Fibroblast of skin of right quadriceps (primary cell): ENCODE measurements at regions not wholly inside any gene's neighbourhood (a gene's known extent, or its start where the extent isn't known, plus 50 kb on each side); places are given as distances from the start of the nearest gene placed in this dataset.
"Not testable (repeated sequence)": the region's sequence is repeated elsewhere in the genome, so short reads cannot be mapped to it uniquely, and the experiment has no call there.

Experiments used
- DNase-seq: peaks from one replicate; pipeline ENCODE4 v3.0.0-alpha.2; 2013

DNA sequence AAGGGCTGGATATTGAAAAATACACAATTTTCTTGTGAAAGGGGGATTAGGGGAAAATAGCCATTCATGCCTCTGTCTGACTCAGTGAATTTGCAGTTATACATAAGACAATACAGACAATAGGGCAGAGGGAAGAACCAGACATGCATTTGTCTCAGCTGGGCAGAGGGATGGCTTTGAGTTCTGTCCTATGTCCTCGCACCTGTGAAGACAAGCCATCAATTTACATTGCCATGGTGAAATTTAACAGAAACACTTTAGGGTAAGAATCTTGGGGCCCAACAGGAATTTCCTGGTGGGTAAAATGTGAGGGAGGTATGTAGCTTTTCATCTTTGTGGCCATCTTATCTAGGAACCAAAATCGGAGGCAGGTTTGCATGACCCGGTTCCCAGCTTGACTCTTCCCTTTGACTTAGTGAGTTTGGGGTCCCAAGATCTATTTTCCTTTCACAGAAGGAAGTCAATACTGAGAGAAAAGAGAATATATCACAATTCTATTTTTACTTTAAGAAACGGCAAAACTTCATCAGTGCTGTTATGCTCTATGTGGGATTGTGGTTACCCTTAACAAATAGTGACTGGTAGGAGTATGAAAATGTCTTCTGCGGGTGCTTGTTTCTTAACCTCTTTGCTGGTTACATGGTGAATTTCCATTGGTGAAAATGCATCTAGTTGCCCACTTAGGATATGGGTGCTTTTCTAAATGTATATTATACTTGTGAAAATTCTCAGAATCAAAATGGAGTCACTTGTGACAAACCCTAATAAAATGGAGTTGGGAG lies 221.8 kb downstream of the SPP2 start:
- DNase-seq, result no peak

DNA sequence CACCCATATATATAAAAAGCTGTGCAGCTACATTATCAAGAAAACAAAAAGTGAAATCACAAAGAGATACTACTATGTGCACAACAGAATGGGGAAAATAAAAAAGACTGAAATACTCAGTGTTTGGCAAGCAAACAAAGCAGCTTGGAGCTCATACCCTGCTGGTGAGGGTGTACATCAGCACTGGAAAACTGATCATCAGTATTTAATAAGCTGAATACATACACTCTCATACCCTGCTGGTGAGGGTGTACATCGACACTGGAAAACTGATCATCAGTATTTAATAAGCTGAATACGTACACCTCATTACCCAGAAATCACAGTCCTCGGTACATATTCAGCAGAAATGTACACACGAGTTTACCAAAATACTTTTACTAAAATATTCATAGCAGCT lies 220.8 kb downstream of the SPP2 start:
- DNase-seq, result no peak

DNA sequence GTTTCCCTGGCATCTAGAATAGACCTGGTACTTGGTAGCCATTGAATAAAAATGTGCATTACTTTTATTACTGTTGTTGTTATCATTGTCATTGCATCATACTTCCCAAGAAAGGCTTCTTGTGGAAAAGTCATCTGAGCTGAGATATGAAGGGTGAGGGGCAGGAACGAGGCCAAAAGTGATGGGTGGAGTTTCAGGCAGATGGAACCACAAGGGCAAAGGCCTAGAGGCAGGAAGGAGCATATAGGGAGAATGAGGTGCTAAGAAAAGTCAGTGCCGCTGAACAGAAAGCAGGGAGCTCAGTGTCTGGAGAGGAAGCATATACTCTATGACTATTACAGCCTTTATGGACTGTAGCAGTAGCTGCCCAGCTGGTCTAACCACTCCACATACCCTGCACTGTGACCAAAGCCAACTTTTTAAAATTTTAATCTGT lies 219.3 kb downstream of the SPP2 start:
- peak; percentile 74 for DNase-seq

DNA sequence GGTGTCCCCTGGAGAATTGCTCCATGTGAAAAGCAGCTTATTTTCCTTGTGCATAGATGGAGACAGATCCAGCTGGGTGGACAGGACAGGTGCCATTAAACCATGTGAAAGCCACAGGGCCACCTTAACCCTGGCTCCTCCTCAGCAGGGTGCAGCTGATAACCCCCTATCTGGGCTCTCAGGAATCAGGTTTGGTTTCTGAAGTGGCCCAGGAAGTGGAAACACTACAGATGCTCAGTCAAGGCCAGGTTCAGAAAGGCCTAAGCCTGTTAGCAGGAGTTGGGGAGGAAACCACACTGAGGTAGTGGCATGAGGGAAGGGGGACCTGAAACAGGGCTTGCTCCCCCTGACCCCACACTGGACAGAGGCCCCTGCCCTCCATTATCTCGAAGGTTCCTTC lies 217.0 kb downstream of the SPP2 start:
- no peak for DNase-seq

DNA sequence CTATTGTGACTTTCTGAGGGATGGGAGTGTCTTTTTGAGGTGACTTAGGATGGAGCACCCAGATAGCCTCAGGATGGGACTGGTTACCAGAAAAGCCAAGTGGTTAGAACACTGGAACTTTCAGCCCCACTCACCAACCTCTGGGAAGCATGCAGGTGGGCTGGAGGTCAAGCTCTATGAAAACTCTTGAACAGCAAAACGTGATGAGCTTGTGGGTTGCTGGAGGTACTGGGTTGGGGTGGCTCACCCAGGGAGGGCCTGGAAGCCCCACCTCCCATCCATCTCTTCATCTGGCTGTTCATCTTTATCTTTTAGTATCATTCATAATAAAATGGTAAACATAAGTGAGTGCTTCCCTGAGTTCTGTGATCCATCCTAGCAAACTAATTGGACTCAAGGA lies 216.4 kb downstream of the SPP2 start:
- no peak for DNase-seq

DNA sequence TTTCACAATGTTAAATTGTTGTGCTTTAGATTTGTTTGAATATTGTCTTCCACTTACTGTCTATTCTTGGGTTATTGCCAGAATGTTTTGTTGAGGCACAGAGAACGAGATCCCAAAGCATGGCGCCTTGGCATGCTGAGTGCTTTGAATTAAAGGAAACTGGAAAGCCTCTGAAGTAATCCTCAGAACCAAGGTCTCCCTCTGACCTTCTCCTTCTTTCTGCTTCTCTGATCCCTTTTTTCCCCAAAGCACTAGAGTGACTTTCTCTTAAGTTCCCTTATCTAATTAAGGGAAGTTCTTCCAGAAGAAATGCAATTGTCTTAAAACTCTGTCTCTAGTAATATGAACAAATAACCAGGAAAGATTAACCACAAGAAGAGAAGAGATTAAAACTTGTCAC lies 214.7 kb downstream of the SPP2 start:
- no peak for DNase-seq

DNA sequence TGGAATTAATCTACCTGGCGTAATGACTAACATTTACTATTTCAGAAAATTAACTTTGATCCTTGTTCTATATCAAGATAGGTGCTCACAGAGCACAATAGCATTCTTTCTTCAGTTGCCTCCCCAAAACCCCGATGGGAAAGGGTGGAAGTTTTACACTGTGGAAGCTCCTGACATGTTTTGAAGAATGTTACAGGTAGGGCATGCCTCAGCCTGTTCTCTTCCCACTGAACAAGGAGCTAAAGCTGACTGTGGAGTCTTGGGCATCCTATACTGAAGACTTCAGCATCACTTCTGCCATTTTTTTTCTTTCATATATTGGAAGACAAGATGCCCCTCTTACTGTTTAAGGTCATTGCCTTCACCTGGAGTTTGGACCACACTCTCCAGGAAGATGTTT lies 211.2 kb downstream of the SPP2 start:
- DNase-seq, result no peak

DNA sequence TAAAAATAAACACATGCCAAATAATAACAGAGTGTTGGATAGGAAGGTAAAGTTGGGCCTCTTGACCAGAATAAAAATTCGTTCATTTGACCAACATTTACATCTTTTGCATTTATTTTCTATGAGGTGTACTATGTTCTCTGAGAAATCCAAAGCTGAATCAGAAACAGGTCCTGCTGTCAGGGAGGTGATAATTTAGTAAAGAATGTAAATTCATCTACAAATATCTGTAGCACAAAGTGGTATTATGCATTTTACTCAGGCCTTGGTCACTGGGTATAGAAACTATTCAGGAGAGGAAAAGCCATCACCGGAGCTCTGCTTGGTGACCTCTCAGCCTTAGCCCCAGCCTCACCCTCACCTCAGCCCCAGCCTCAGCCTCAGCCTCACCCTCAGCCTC lies 208.9 kb downstream of the SPP2 start:
- no peak for DNase-seq

DNA sequence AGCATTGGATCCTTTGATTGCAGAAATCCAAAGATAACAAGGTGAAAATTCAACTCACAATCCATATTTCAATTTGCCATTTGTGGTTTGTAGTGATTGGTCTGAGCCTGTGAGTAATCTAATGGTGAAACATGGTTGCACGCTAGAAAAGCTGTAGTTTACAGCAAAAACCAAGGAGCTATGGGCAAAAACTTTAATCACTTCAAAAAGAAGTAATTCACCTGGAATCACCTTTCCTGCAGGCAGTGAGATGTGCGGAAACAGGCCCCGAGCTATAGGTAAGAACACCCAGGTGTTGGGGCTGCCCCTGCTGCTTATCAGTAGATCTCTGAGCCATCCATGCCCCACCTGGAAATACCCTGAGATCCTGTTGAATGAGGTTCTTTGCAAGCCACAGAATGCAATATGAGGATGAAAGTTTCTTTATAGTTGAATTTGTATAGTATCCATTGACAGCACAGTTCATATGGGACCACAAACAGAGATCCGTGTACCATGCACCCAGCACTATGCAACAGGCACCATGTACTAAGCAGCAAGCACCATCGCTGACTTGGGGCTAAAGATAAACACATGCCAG lies 208.2 kb downstream of the SPP2 start:
- no peak for DNase-seq

DNA sequence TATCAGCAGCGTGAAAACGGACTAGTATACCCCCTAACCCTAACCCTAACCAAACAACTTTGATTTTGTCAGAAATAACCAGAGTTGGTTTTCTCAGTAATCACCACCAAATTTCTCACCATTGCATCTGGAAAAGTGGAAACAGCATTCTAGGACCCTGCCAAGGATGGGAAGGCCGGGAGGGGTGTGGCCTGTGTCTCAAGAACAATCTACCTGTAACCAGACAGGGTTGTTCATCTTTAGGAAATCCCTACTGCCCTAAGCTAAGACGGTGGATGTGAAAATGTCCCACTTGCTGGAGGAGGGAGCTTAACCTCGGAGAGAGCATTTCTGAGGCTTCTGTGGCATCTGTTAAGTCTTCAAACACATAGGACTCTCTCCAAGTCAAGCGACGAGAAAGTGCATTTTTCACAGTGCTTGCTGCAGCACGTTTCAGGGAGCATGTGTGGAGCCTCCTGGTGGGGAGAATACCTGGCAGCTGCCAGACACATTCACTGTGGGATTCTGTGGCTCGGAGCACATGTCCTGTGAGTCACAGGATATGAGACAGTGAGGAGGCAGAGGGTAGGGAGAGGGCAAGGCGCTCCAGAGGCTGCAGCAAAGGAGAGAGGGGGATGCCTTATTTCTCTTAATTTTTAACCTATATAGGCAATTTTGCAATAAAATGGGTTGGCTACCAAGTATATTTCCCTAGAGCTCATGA lies 207.5 kb downstream of the SPP2 start:
- peak; percentile 98 for DNase-seq

DNA sequence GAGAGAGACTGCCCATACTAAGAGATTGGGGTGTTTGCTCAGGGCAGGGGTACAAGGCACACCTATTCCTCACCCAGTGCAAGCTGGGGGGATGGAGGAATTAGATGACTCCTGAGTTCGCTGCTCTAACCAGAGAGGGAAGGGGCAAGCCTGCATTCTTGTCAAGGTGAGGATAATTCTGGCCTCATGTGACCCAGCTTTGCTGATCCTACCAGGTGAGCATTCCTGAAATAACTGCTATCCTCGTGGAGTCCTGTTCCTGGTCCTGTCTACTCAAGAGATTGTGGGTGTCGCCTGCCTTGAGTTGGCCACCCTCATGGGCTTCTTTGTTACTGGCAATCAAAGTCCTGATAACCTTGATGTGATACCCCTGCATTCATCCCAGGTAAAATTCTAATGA lies 206.0 kb downstream of the SPP2 start:
- no peak for DNase-seq

DNA sequence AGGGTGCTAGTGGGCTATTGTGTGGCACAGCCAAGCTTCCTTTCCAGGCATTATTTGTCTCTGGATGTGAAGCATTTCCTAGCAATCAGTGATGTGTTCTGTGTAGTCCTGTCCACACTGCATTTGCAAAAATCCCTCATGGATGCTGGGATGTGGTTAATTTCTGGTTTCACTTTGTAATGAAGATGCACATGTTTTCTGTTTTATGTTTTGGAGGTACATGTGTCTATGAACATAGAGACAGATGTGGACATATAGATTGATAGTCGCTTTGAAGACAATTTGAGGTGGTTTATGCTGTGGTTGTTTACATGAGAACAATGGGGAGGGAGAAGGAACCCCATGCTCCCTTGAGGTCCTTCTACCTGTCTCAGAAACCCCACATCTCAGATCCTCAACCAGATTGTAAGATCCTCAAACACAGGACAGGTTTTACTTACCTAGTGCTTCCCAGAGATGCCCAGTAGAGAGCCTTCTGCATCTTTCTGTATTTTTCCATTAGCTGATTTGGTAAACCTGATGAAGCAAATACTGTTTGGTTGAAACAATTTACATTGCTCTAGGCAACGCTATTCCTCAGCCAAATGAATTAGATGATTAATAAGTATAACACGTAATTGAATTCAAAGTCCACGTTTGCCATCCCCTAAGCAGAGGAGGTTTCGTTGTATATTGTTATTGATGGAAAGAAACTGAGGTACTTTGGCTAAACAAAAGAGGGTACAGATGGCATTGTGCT lies 204.4 kb downstream of the SPP2 start:
- no peak for DNase-seq

DNA sequence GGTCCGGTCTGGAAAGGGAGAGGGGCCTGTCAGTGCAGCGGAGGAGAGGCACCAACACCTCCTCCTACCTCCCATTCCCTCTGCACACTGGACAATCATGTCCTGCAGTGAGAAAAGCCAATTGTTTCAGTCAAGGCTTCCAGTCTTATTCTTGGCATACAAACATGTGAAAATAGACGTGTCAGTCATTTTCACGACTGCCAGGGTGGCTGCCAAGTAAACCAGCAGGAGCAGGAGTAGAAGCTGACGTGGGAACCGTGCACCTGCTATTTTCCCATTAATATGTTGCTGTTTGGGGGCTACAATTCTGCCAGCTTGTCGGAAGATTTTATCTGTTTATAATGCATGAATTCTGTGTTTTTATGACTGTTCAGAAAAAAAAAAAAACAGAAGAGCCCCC lies 202.3 kb downstream of the SPP2 start:
- no peak for DNase-seq

DNA sequence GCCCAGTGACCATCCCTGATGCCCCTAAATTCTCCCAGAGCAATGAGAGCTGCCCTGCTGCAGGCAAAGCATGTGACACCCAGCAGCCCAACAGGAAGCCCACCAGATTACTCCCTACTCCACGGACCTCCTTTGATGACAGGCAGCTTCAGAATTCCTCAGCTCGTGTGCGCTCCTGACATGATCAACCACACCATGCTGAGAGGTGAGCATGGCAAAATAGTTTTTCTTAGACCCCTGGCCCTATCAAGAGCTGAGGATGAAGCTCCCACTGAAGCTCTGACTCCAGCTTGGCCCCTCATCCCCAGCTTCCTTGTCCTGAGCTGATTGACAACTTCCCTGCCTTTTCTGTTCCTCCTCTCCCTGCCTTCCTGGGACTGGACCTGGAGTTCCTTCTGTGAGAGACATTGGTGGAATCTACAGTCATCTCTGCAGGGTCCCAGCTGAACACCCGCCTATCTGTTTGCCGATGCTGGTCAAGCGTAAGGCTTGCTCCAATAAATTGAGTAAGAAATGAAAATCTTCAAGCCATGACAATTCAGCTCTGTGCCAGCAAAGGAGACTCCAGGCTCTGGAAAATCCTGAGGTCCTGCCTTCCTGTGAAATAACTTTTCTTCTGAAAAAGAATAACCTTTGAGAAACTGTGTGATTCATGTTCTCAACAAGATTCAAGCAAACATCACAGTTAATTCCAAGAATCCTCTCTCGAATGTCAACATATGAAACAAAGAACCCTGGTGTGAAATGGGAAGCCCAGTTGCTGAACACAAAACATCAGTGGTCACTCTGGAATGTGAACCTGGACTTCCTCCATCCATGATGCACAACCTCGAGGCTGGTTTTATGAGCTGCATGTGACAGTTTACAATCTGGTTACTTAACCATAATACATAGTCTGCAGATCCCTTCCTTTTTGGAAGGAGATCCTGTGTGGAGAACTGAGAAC lies 201.1 kb downstream of the SPP2 start:
- DNase-seq, result peak; percentile 93

DNA sequence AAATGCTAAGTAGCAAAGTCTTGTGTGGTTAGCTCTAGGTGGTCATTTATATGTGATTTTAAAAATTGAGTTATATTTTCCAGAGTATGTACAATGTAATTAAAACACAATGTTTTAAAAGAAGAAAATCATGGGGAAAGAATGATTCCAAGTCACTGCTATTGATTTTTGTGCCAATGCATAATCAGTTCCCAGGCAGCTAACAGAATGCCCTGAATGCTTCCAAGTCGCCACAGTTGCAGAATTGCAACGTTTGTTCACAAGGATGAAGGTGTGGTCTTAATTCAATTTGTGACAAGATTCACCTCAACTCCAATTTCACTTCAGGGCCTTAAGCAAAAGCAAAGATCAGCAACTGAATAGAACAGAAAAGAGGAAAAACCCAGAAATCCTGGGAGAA lies 200.4 kb downstream of the SPP2 start:
- DNase-seq, result no peak

DNA sequence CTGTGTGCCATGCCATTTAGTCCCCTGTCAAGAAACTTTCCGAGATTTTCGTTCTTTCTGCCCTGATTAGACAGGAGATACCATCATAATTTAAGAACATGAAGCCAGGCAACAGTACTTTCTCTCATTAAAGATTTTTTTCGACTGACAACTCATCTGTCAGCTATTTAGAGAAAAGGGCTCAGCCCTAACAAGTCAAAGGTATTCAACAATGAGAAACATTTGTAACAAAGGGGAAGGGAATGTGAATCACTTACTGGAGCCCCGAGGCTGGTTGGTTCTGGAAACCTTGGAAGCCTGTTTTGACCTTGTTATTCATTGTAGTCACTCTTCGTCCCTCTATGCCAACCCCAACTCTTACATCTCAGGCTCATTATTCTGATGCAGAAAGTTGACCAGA lies 199.4 kb downstream of the SPP2 start:
- peak; percentile 80 for DNase-seq

DNA sequence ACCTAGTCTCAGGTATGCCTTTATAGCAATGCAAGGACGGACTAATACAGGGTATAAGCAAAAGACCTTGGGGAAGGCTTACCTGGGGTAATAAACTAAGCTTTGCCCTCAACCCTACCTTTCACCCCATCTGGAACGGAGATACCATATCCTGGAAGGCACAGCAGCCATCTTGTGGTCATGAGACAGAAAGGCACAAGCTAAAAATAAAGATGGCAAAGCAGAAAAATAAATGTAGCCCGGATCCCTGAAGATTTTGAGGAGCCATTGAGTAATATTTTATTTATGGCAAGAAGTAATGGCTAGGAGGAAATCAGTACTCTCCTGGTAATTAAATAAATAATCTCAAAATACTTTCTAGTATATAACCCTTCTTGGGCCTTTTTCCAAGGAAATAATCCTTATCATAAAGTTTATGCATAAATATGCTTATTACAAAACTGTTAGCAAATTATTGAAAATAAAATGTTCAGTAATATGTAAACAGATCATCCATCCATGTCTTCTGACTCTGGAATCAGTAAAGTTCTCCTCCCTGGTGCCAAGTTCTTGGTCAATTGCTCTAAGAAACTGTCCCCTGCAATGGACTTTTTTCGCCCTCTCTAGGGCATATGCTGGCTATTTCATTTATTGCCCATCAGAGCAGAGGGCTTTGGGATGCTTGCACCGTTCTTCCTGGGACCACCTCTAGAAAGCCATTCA lies 198.7 kb downstream of the SPP2 start:
- DNase-seq, result no peak

DNA sequence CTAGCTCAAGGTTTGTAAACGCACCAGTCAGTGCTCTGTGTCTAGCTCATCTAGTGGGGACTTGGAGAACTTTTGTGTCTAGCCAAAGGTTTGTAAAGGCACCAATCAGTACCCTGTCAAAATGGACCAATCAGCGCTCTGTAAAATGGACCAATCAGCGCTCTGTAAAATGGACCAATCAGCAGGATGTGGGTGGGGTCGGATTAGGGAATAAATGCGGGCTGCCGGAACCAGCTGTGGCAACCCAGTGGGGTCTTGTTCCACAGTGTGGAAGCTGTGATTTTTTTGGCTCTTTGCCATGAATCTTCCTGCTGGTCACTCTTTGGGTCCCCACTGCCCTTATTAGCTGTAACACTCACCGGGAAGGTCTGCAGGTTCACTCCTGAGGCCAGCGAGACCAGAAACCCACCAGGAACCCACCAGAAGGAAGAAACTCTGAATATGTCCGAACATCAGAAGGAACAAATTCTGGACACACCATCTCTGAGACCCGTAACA lies 197.8 kb downstream of the SPP2 start:
- not testable (repeated sequence) for DNase-seq

DNA sequence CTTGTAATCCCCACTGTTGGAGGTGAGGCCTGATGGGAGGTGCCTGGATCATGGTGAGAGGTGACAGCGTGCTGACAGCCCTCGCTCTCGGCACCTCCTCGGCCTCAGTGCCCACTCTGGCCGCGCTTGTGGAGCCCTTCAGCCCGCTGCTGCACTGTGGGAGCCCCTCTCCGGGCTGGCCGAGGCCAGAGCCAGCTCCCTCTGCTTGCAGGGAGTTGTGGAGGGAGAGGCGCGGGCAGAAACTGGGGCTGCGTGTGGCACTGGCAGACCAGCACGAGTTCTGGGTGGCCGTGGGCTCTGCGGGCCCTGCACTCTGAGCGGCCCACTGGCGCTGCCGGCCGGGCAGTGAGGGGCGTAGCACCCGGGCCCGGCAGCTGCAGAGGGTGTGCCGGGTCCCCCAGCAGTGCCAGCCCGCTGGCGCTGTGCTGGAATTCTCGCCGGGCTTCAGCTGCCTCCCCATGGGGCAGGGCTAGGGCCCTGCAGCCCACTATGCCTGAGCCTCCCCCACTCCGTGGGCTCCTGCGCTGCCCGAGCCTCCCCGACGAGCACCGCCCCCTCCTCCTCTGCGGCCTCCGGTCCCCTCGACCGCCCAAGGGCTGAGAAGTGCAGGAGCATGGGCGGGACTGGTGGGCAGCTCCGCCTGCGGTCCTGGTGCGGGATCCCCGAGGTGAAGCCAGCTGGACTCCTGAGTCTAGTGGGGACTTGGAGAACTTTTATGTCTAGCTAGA lies 197.1 kb downstream of the SPP2 start:
- no peak for DNase-seq

DNA sequence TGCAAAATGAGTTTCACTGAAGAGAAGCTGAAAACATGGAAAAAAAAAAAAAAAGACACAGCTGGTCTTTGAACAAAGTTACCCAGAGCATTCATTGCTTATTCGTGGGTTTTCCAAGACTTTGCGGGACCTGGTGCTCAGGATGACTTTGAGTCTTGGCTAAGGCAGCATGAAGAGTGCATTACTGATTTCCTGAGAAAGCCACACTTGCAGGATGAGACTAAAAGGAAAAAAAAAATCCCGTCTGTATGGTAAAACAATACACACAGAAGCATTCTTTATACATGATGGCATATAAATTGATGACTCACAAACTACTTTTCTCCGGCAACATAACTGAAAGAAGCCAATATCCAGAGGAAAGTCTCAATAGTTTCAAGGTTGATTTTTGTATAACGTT lies 195.4 kb downstream of the SPP2 start:
- DNase-seq, result peak; percentile 93
